Activated naive CD4-positive, alpha-beta T cell treated with anti-CD3 and anti-CD28 coated beads, Interleukin-2, amount 50 U/mL, for 24 hours (primary cell): ENCODE measurements at regions not wholly inside any gene's neighbourhood (a gene's known extent, or its start where the extent isn't known, plus 50 kb on each side); places are given as distances from the start of the nearest gene placed in this dataset.

ENCODE experiments used
- H3K27ac Mint-ChIP-seq: one replicate; pipeline ENCODE4 v1.8.0; 2021; ENCODE audit warnings: mild to moderate bottlenecking, mixed read lengths
- H3K27me3 Mint-ChIP-seq: one replicate; pipeline ENCODE4 v1.8.0; 2021; ENCODE audit warnings: mixed read lengths
- H3K36me3 Mint-ChIP-seq: one replicate; pipeline ENCODE4 v1.8.0; 2021; ENCODE audit warnings: mixed read lengths
- H3K4me1 Mint-ChIP-seq: one replicate; pipeline ENCODE4 v1.8.0; 2021; ENCODE audit warnings: mixed read lengths
- H3K4me3 Mint-ChIP-seq: one replicate; pipeline ENCODE4 v1.8.0; 2021; ENCODE audit warnings: mild to moderate bottlenecking, mixed read lengths
- H3K9me3 Mint-ChIP-seq: one replicate; pipeline ENCODE4 v1.8.0; 2021; ENCODE audit warnings: mixed read lengths

GRCh38 chr7:57339198-57339944 is 110.6 kb upstream of the ZNF716 start:
- Mint-ChIP-seq H3K36me3 (no peaks in the 10 kb centered on the region), H3K4me1 (no peaks in the 10 kb centered on the region), H3K9me3 (peaks cover 13% of the 10 kb centered on the region), H3K27ac (no peak overlapping the region), H3K27me3 (no peaks in the 10 kb centered on the region), H3K4me3 (no peak overlapping the region)

- H3K4me1 Mint-ChIP-seq = no peaks in the 10 kb centered on the region
- H3K9me3 Mint-ChIP-seq = peaks cover 19% of the 10 kb centered on the region
- no peaks in the 10 kb centered on the region for H3K27me3 Mint-ChIP-seq
- H3K27ac Mint-ChIP-seq = no peak overlapping the region
- H3K36me3 Mint-ChIP-seq = peaks cover 3% of the 10 kb centered on the region
- H3K4me3 Mint-ChIP-seq = no peak overlapping the region
These were observed 107.0 kb upstream of the ZNF716 start for GRCh38 chr7:57342954-57343353.

DNA sequence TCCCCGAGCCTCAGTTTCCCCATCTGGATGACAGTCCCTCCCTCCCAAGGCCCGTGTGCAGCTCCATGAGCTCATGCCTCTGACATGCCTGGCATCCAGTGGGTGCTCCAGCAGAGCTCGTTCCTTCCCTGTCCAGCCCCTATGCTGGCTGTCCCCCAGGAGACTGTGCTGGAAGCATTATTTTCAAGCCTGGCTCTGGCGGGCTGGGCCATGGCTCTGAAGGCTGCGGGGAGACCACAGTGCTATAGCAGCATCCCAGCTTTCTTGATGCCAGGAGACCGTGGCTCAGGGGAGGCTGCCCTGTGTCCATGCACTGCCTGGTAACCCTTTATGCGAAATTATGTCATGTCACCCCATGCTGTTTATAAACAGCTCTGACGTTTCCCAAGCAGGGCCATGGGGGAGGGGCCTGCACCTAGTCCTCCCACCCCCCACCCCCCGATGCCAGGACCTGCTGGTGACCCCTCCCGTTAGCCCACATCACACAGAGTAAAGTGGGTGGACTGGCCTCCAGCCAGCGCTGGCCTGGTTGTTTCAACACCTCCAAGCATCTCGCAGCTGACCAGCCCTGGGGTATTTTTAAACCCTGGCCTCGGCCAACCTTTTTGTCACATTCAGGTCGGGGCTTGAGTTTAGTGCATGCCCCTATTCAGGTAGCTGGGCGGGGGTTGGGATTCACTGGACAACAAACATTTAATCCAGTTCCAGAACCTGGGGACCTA is 105.9 kb upstream of the ZNF716 start:
- Mint-ChIP-seq H3K36me3 (peaks cover 3% of the 10 kb centered on the region), H3K4me3 (no peak overlapping the region), H3K9me3 (peaks cover 14% of the 10 kb centered on the region), H3K4me1 (no peaks in the 10 kb centered on the region), H3K27me3 (no peaks in the 10 kb centered on the region), H3K27ac (no peak overlapping the region)

DNA sequence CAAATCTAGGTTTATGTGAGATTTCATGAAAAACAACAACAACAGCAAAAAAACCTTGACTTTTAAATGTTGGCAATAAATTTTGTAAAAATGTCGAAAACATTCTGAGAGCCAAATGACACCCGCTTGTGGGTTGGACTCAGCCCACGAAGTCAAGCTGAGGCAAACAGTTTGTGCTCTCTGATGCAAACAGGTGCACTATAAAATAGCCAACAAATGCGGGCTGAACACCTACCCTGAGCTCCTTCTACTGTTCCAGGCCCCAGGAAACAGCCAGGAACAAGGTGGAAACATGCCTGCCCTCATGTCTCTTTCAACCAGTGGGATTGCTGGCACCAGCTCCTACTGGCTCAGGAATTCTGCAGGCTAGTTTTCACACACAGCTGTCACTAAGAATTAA is 105.0 kb upstream of the ZNF716 start:
- Mint-ChIP-seq H3K27ac (no peak overlapping the region), H3K27me3 (no peaks in the 10 kb centered on the region), H3K36me3 (peaks cover 3% of the 10 kb centered on the region), H3K4me1 (no peaks in the 10 kb centered on the region), H3K9me3 (peaks cover 12% of the 10 kb centered on the region), H3K4me3 (no peak overlapping the region)

GRCh38 chr7:57348646-57349269 is 101.2 kb upstream of the ZNF716 start:
- H3K4me3 Mint-ChIP-seq = no peak overlapping the region
- H3K27me3 Mint-ChIP-seq = no peaks in the 10 kb centered on the region
- H3K9me3 Mint-ChIP-seq = peaks cover 6% of the 10 kb centered on the region
- no peaks in the 10 kb centered on the region for H3K4me1 Mint-ChIP-seq
- peaks cover 3% of the 10 kb centered on the region for H3K36me3 Mint-ChIP-seq
- H3K27ac Mint-ChIP-seq = no peak overlapping the region

- Mint-ChIP-seq H3K36me3 (no peaks in the 10 kb centered on the region), H3K4me1 (no peaks in the 10 kb centered on the region), H3K9me3 (peaks cover 4% of the 10 kb centered on the region), H3K4me3 (no peak overlapping the region), H3K27me3 (no peaks in the 10 kb centered on the region), H3K27ac (no peak overlapping the region)
These were observed 95.8 kb upstream of the ZNF716 start for GRCh38 chr7:57354195-57354594.

DNA sequence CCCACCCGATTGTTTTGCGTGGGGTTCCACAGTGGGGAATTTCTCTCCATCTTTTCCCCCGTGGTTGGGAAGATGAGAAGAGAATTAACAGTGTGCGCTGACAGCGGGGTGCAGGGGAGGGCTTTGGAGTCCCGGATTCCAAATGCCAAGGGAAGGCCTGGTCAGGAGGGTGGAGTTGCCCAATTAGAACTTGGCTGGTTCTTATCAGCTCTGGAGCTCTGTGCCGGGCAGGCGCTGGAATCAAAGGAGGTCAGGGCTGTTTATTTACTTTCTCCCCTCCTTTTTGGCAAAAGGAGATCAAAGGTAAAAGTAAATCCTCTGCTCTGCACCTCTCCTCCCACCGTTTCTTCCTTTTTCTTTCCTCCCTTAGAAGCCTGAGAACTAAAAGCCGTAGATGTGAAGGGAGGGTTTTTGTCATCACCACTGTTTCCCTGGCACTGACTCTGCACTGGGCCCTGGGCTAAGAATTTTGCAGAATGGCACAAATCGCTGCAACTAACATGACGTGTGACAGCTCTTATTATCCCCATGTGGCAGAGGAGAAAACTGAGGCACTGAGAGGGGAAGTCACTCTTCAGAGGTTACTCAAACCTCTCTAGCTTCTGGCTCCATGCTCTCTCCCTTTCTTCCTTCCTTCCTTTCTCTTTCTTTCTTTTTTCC is 95.2 kb upstream of the ZNF716 start:
- no peaks in the 10 kb centered on the region for H3K27me3 Mint-ChIP-seq
- no peak overlapping the region for H3K4me3 Mint-ChIP-seq
- peaks cover 9% of the 10 kb centered on the region for H3K9me3 Mint-ChIP-seq
- no peaks in the 10 kb centered on the region for H3K4me1 Mint-ChIP-seq
- H3K27ac Mint-ChIP-seq = no peak overlapping the region
- H3K36me3 Mint-ChIP-seq = no peaks in the 10 kb centered on the region

- Mint-ChIP-seq H3K27ac (no peak overlapping the region), H3K36me3 (no peaks in the 10 kb centered on the region), H3K4me1 (no peaks in the 10 kb centered on the region), H3K9me3 (peaks cover 11% of the 10 kb centered on the region), H3K27me3 (no peaks in the 10 kb centered on the region), H3K4me3 (no peak overlapping the region)
These were observed 88.6 kb upstream of the ZNF716 start for GRCh38 chr7:57361406-57361805.

GRCh38 chr7:57362868-57363267 is 87.1 kb upstream of the ZNF716 start:
- no peaks in the 10 kb centered on the region for H3K36me3 Mint-ChIP-seq
- H3K9me3 Mint-ChIP-seq = peaks cover 11% of the 10 kb centered on the region

GRCh38 chr7:57363321-57363720 is 86.7 kb upstream of the ZNF716 start:
- H3K9me3 Mint-ChIP-seq = peaks cover 11% of the 10 kb centered on the region
- no peaks in the 10 kb centered on the region for H3K4me1 Mint-ChIP-seq
- no peaks in the 10 kb centered on the region for H3K27me3 Mint-ChIP-seq
- no peaks in the 10 kb centered on the region for H3K36me3 Mint-ChIP-seq
- H3K27ac Mint-ChIP-seq = no peak overlapping the region
- H3K4me3 Mint-ChIP-seq = no peak overlapping the region

More at GRCh38 chr7:57362868-57363267, 87.1 kb upstream of the ZNF716 start:
- Mint-ChIP-seq H3K27me3 (no peaks in the 10 kb centered on the region), H3K27ac (no peak overlapping the region), H3K4me3 (no peak overlapping the region), H3K4me1 (no peaks in the 10 kb centered on the region)

DNA sequence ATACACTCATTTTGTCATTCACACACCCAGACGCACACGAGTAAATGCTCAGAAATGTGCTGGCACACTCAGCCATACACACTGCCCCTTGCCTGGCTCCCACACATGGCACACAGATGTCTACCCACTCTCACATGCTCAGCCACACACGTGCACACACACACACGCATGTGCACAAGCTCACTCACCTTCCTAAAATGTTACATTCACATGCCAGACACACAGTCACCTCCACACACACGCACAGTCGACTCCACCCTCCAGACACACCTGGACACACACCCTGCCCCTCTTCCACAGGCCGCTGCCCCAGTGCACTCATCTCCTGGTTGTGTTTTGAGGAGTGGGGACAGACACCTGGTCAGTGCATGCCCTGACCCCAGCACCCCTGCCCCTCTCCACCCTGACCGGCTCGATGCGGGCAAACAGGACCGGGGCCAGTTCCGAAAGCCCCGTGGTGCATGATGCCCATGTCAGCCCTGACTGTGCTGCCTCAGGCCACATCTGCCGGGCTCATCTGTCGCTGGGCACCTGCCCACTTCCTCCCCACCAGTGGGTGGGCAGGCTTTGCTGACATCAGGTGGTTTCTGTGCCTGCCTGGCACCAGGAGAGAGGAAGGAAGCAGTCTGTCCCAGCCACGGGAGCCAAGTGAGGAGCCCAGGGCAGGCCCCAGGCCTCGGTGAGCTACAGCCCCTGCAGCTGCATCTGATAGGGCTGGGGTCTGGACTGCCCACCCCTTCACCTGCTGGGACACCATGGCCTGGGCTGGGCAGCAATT is 84.9 kb upstream of the ZNF716 start:
- Mint-ChIP-seq H3K4me1 (no peaks in the 10 kb centered on the region), H3K27ac (no peak overlapping the region), H3K36me3 (no peaks in the 10 kb centered on the region), H3K9me3 (no peaks in the 10 kb centered on the region), H3K27me3 (no peaks in the 10 kb centered on the region), H3K4me3 (no peak overlapping the region)

- no peaks in the 10 kb centered on the region for H3K27me3 Mint-ChIP-seq
- H3K9me3 Mint-ChIP-seq = peaks cover 2% of the 10 kb centered on the region
- H3K4me1 Mint-ChIP-seq = no peaks in the 10 kb centered on the region
- H3K36me3 Mint-ChIP-seq = no peaks in the 10 kb centered on the region
- H3K4me3 Mint-ChIP-seq = no peak overlapping the region
- no peak overlapping the region for H3K27ac Mint-ChIP-seq
These were observed 82.8 kb upstream of the ZNF716 start for GRCh38 chr7:57367171-57367570.

DNA sequence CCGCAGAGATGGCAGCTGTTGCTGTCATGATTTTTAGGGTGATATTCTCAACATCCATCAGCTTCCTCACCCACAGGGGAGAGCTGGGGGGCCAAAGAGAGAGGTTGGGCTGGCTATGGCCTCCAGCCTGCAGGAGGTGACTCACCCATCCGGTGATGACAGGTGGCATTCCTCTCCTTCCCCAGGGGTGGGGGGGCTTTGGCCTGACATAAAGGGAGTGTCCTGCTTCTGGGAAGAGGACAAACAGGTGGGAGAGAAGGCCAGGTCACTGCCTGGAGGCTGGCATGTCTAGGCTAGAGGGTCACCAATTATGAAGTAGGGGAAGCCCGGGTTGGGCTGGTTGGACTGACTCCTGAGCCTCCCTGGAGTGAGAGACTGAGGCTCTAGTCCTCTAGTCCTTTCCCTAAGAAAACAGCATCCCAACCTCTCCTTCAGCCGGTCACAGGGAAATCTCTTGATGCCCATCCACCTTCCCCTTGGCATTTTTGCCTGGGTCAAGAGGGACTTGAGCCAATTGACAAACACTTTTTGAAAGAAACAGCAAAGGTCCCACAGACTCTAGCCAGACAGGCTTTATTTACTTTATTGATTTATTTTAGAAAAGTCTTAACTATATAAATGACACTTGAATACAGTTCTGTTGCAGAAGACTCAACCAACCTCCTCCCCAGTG is 79.8 kb upstream of the ZNF716 start:
- H3K27me3 Mint-ChIP-seq = no peaks in the 10 kb centered on the region
- no peak overlapping the region for H3K4me3 Mint-ChIP-seq
- H3K27ac Mint-ChIP-seq = no peak overlapping the region
- H3K4me1 Mint-ChIP-seq = no peaks in the 10 kb centered on the region
- no peaks in the 10 kb centered on the region for H3K36me3 Mint-ChIP-seq
- peaks cover 18% of the 10 kb centered on the region for H3K9me3 Mint-ChIP-seq

GRCh38 chr7:57370739-57371098 is 79.3 kb upstream of the ZNF716 start:
- Mint-ChIP-seq H3K4me3 (no peak overlapping the region), H3K9me3 (peaks cover 18% of the 10 kb centered on the region), H3K27me3 (no peaks in the 10 kb centered on the region), H3K36me3 (no peaks in the 10 kb centered on the region), H3K4me1 (no peaks in the 10 kb centered on the region), H3K27ac (no peak overlapping the region)

- no peaks in the 10 kb centered on the region for H3K4me1 Mint-ChIP-seq
- no peak overlapping the region for H3K27ac Mint-ChIP-seq
- H3K36me3 Mint-ChIP-seq = no peaks in the 10 kb centered on the region
- H3K27me3 Mint-ChIP-seq = no peaks in the 10 kb centered on the region
- H3K4me3 Mint-ChIP-seq = no peak overlapping the region
- H3K9me3 Mint-ChIP-seq = peaks cover 23% of the 10 kb centered on the region
These were observed 74.2 kb upstream of the ZNF716 start for GRCh38 chr7:57375783-57376182.
